HG02763 (cell line): ENCODE measurements at regions not wholly inside any gene's neighbourhood (a gene's known extent, or its start where the extent isn't known, plus 50 kb on each side); places are given as distances from the start of the nearest gene placed in this dataset.
"Not testable (repeated sequence)": the region's sequence is repeated elsewhere in the genome, so short reads cannot be mapped to it uniquely, and the experiment has no call there.

ENCODE experiments used
- ATAC-seq: cut with Tn5 transposase; IDR thresholded peaks from one replicate; pipeline ENCODE4 v1.9.1; 2021; ENCODE audit warnings: mild to moderate bottlenecking, moderate library complexity; ENCODE audit not compliant: unreplicated experiment

GRCh38 chr17:72464221-72464620 lies 343.4 kb downstream of the SOX9 start:
- ATAC-seq: not testable (repeated sequence)

- ATAC-seq: peak; percentile 34
Measured at GRCh38 chr17:72465191-72466024, 344.6 kb downstream of the SOX9 start.

DNA sequence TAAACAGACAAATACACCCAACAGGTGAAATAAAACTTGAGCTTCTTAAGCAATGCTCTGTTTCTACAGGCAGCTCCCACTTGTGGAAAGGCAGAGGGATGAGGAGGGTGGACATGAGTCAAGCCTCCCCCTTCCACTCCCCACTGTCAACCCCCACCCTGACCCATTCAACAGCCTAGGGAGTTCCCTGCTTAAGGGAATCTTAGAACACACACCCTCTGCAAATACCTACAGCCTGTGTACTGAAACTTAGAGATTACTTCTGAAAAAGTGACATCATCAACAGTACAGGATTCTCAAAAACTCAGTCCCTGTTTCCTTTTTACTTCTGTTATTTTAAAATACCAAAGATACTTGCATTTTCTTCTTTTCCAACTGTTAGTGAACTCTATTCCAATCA lies 345.4 kb downstream of the SOX9 start:
- ATAC-seq: peak; percentile 68

DNA sequence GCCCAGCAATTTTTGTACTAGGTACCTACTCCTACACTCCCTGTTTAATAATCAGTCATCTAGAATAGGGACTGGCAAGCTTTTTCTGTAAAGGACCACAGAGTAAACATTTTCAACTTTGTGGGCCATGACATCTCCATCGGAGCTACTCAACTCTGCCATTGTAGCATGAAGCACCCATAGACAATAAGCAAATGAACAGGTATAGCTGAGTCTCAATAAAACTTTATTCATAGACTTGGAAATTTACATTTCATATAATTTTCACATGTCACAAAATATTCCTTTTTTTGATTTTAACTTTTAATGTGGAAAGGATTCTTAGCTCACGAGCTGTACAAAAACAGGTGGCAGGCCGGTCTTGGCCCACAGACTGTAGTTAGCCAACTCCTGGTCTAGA lies 345.8 kb downstream of the SOX9 start:
- ATAC-seq: no peak

DNA sequence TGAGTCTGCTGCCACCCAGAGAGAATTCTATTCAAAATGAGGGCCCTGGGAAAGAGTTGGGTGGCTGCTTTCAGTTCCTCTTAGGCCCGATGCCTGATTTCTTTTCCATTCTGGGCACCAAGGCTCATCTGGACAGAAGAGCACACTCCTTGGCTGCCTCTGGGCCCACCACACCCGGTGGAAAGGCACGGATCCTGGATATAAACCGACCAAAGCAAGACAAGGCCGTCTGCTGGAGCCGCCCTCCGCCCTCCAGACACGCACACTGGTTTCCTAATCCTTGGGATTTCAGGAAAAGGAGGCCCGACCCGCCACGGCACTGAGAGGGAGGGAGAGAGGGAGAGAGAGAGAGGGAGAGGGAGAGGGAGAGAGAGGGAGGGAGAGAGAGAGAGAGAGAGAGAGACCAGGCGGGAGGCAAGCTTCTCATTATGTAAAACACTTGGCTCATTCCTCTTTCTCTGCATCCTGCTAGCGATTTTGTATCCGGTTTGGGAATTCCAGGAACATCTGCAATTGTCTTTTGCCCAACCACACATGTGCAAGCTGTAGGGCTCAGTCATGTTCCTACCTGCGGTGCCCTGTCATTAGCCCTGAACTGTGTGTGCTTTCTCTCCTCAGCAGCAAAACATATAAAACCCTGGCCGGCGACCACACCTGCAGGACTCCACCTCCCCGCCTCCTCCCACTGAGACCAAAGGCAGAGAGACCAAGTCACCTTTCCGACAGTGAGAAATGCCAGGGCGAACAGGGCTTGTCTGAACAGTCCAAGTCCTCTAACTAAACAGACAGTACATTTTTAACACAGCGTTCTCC lies 347.2 kb downstream of the SOX9 start:
- ATAC-seq: no peak

DNA sequence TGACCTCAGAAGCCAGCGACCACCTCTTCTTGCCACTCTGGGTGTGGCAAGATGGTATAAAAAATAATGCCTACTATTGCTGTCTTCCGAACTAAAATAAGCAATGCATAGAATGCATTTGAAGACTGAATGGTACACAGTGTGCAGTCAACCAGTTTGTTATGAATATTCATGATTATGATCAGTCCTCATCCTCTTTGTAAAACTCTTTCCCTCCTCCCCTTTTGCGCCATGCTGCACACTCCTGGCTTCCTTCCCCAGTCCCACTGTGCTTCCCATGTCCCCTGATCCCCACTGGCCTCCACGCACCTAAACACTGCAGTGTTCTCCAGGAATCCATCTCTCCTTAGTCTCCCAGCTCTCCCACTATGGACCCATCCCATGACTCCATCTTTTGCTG lies 348.0 kb downstream of the SOX9 start:
- no peak for ATAC-seq

DNA sequence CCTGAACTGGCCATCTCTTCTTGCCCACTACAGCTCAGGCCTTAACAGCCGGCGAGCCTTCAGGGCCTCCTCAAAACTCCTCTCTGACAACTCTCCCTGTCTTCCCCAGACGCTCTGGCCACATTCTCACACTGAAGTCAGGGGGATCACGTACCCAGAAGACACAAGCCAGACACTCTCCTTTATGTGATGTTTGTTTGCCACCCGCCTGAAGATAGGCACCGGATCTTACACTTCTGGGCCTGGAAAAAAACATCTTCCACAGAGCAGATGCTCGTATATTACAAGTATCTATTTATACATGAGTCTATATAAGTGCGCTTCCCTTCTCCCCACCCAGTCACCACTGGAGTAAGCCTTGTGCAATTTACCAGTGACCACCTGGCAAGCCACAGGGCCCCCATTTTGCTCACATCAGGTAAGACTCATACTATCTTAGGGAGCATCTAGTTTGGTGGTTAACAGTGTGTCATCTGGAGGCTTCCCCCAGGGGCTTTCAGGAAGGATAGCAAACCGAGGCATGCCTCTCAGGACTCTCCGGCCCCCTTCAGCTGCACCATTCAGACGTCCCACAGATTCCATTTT lies 349.4 kb downstream of the SOX9 start:
- ATAC-seq: no peak

DNA sequence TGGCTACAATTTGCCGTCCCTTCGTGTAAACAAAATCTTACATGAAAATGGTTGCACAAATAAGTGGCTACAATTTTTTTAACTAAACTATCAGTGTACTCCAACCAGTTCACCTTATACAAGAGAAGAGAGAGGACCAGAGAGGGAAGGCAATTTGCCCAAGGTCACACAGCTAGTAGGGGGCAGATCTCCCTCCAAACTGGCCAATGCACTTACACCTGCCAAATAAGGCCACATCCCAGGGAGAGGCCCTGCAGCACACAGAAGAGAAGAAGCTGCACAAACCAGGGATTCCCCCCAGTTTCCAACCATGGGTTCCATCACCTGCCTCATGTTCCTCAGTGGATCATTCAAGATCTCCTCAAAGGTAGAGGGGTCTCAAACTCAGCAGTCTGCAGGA lies 349.9 kb downstream of the SOX9 start:
- no peak for ATAC-seq

GRCh38 chr17:72471296-72471695 lies 350.5 kb downstream of the SOX9 start:
- no peak for ATAC-seq

GRCh38 chr17:72472106-72472505 lies 351.3 kb downstream of the SOX9 start:
- ATAC-seq: no peak

DNA sequence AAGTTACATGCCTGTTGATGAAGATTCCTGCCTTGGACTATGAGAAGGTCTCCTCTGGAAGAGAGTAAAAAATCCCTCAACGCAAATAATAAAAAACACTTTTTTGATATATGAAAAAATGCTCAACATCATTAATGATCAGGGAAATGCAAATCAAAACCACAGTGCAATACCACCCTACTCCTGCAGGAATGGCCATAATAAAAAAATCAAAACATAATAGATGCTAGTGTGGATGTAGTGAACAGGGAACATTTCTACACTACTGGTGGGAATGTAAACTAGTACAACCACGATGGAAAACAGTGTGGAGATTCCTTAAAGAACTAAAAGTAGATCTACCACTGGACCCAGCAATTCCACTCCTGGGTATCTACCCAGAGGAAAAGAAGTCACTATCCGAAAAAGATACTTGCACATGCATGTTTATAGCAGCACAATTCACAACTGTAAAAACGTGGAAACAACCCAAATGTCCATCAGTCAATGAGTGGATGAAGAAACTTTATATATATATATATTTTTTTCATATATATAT lies 352.1 kb downstream of the SOX9 start:
- ATAC-seq: not testable (repeated sequence)

- no peak for ATAC-seq
Measured at GRCh38 chr17:72474243-72474642, 353.4 kb downstream of the SOX9 start.

DNA sequence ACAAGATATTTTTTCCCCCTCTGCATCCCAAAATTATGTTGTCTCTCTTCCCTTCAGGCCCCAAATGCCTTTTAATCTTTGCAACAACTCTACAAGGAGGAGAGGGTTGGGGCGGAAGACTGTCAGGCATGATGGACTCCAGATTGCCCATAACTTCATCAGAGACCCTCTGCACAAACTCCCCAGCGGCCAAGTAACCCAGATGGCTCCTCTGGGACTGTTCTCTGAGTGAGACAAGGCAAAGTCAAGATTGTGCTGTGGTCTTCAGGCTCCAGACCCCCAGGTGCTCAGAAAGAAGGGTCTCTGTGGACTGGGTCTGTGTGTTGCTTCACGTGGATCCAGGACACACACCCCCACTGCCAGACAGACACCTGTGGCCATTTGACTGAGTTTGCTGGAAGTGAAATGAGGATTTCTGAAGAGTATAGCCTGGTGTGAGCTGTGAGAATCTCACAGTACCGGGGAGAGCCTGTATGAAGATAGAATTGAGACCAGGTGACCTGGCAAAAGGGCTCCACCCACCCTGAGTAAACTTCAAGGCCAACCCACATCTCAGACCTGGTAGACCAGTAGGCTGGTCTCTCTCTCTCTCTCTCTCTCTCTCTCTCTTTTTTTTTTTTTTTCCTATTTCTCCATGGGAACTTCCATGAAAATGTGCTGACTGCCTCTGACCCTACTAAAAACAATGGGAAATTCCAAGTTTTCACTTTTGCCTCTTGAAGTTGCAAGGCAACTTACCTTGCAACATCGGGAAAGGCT lies 354.1 kb downstream of the SOX9 start:
- ATAC-seq: no peak

- no peak for ATAC-seq
Measured at GRCh38 chr17:72476134-72476533, 355.3 kb downstream of the SOX9 start.

- ATAC-seq: no peak
Measured at GRCh38 chr17:72476575-72476986, 355.8 kb downstream of the SOX9 start.

GRCh38 chr17:72477491-72477890 lies 356.7 kb downstream of the SOX9 start:
- ATAC-seq: no peak

DNA sequence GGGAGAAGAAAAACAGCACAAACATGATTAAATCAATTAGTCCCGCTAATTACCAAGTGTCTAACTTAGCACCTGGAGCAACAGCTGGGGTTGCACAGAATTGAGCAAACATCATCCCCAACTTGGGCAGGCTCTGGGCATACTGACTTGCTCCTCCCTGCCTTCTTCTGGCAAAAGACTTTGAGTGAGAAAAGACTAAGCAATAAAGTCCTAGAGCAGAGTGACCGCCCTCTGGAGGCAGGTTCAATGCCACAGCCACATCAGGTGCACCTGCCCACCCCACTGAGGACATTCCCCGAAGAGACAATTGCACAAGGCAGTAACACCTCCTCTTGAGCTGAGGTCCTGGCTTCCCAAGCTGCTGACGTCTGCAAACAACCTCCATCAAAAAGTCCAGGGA lies 358.3 kb downstream of the SOX9 start:
- ATAC-seq: no peak

DNA sequence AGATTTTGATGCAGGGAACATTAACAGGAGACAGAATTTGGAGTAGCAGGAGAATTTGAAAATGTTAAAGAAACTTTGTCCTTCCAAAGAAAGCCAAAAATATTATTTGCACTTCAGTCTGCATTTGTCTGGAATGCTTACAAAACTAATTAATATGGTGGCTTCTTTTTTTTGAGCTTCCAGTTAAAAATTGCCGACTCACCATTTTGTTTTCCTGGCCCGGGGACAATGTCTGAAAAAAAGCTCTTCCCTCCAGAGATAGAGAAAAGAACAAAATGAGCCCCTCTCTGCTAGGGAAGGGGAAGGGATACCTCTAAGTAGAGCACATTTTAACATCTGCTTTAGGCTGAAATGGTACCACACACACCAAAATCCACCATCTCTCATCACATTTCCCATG lies 360.8 kb downstream of the SOX9 start:
- ATAC-seq: no peak

DNA sequence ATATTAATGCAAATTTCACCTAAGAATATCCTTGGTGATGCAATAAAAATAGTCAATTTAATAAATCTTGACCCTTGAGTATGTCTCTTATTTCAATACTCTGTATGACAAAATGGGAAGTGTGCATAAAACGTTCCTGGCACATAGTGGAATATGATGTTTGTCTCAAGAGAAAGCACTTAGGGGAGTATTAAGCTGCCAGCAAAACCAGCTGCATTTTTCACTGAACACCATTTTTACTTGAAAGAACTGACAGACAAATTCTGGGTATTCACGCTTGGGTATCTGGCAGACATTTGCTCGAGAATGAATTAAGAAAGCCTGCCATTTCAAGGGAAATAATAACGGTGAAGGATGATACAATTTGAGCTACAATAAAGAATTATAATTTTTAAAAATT lies 364.8 kb downstream of the SOX9 start:
- ATAC-seq: no peak

DNA sequence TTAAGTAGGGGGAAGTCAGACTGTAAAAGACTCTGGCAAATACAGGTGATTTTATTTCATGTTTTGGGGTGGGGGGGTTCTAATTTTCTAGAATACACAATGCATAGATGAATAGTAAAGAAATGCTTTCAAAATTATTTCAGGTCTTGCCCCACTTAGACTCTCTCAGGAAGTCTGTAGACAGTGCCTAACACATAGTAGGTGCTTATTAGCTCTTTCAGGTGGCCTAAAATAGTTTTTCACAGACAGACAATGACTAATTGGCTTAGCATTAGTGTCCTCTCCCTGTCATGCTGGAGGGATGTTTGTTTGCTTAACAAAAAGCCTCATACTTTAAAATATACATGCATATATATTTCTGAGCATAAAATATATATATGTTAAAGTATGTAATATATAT lies 366.0 kb downstream of the SOX9 start:
- no peak for ATAC-seq
